Cardiac fibroblast (primary cell): ENCODE measurements at regions not wholly inside any gene's neighbourhood (a gene's known extent, or its start where the extent isn't known, plus 50 kb on each side); places are given as distances from the start of the nearest gene placed in this dataset.
"Not testable (repeated sequence)": the region's sequence is repeated elsewhere in the genome, so short reads cannot be mapped to it uniquely, and the experiment has no call there.

ENCODE experiments used
- DNase-seq, 2 donors: peaks; one replicate each; pipeline versions ENCODE4 v3.0.0 to v3.0.0-alpha.2; 2010; ENCODE audit warnings: low read depth in 2 of 2
- H3K4me3 ChIP-seq, 2 donors: replicated peaks in 1 of 2; 1 replicate in 1 of 2; 2 replicates in 1 of 2; pipeline ENCODE4 v1.5.1; 2011; ENCODE audit warnings: low read depth in 2 of 2, low read length in 2 of 2, mild to moderate bottlenecking in 2 of 2, moderate library complexity in 1 of 2
- CTCF ChIP-seq: IDR thresholded peaks from one replicate; pipeline ENCODE4 v1.5.1; 2011; ENCODE audit warnings: low read depth, mild to moderate bottlenecking, low read length, inconsistent platforms

GRCh38 chr4:45484740-45485139, 639.1 kb downstream of the GABRG1 start:
- no peak for TF ChIP-seq CTCF
- DNase-seq, result no peak
- no peak overlapping the region for H3K4me3 ChIP-seq

- no peak overlapping the region for H3K4me3 ChIP-seq
- DNase-seq, result no peak
- no peak for TF ChIP-seq CTCF
Measured at GRCh38 chr4:45482346-45482745, 641.5 kb downstream of the GABRG1 start.

GRCh38 chr4:45477311-45477733, 646.5 kb downstream of the GABRG1 start:
- TF ChIP-seq CTCF, result no peak
- no peak overlapping the region for H3K4me3 ChIP-seq
- no peak for DNase-seq

GRCh38 chr4:45475548-45475947, 648.3 kb downstream of the GABRG1 start:
- no peak for TF ChIP-seq CTCF
- no peak for DNase-seq
- no peak overlapping the region for H3K4me3 ChIP-seq

- no peak overlapping the region for H3K4me3 ChIP-seq
- no peak for DNase-seq
- no peak for TF ChIP-seq CTCF
Measured at GRCh38 chr4:45472490-45472889, 651.4 kb downstream of the GABRG1 start.

GRCh38 chr4:45471335-45471734, 652.5 kb downstream of the GABRG1 start:
- TF ChIP-seq CTCF, result no peak
- H3K4me3 ChIP-seq, result no peak overlapping the region
- DNase-seq, result no peak

GRCh38 chr4:45467157-45467556, 656.7 kb downstream of the GABRG1 start:
- no peak overlapping the region for H3K4me3 ChIP-seq
- DNase-seq, result no peak
- no peak for TF ChIP-seq CTCF

GRCh38 chr4:45460157-45460556, 663.7 kb downstream of the GABRG1 start:
- not testable (repeated sequence) for H3K4me3 ChIP-seq, DNase-seq
